ENCODE measurements at regions not wholly inside any gene's neighbourhood (a gene's known extent, or its start where the extent isn't known, plus 50 kb on each side); places are given as distances from the start of the nearest gene placed in this dataset.

GRCh38 chr15:31905054-31905453 lies 125.3 kb upstream of the CHRNA7 start:
- Mint-ChIP-seq H3K27ac (ENCODE audit: unreplicated experiment) (no peak overlapping the region), H3K4me3 (ENCODE audit: unreplicated experiment) (no peak overlapping the region), H3K36me3 (ENCODE audit: low read depth, unreplicated experiment) (no peaks in the 10 kb centered on the region), H3K4me1 (ENCODE audit: low read depth, unreplicated experiment) (no peaks in the 10 kb centered on the region), H3K9me3 (ENCODE audit: unreplicated experiment) (peaks cover 2% of the 10 kb centered on the region), H3K27me3 (ENCODE audit: low read depth, unreplicated experiment) (peaks cover 13% of the 10 kb centered on the region)
- Histone ChIP-seq H4K20me1 (ENCODE audit: insufficient read depth, low read length) (no peaks in the 10 kb centered on the region), H3K9me3 (ENCODE audit: insufficient read depth, low read depth, low read length) (no peaks in the 10 kb centered on the region), H2AFZ (ENCODE audit: low read depth, low read length) (no peak overlapping the region), H3K4me3 (ENCODE audit: insufficient read depth, low read depth, low read length) (no peak overlapping the region), H3K27me3 (ENCODE audit: insufficient read depth, low read length) (no peaks in the 10 kb centered on the region), H3K9ac (ENCODE audit: low read length) (no peak overlapping the region), H3K36me3 (ENCODE audit: insufficient read depth, low read length) (no peaks in the 10 kb centered on the region), H3K4me2 (ENCODE audit: low read length) (no peak overlapping the region), H3K79me2 (ENCODE audit: insufficient read depth, low read length) (no peaks in the 10 kb centered on the region), H3K4me1 (ENCODE audit: insufficient read depth, low read length) (no peaks in the 10 kb centered on the region), H3K27ac (ENCODE audit: low read depth, low read length) (no peak overlapping the region)
- DNase-seq (ENCODE audit: low read depth) (no peak), FAIRE-seq (no peak)
- TF ChIP-seq CTCF (IDR thresholded peaks at IDR 0.05; ENCODE audit: insufficient read depth, low read depth, low read length) (no peak), EZH2 (IDR thresholded peaks at IDR 0.05; ENCODE audit: insufficient read depth, low read length) (no peak)

GRCh38 chr15:31925541-31925940 lies 104.8 kb upstream of the CHRNA7 start:
- peaks cover 3% of the 10 kb centered on the region for H3K27me3 Mint-ChIP-seq (ENCODE audit: low read depth, unreplicated experiment)
- FAIRE-seq, result no peak
- H3K79me2 ChIP-seq (ENCODE audit: insufficient read depth, low read length), result no peaks in the 10 kb centered on the region
- H3K9me3 ChIP-seq (ENCODE audit: insufficient read depth, low read depth, low read length), result no peaks in the 10 kb centered on the region
- H3K4me1 Mint-ChIP-seq (ENCODE audit: low read depth, unreplicated experiment), result no peaks in the 10 kb centered on the region
- no peaks in the 10 kb centered on the region for H3K4me1 ChIP-seq (ENCODE audit: insufficient read depth, low read length)
- no peak overlapping the region for H3K9ac ChIP-seq (ENCODE audit: low read length)
- H3K36me3 ChIP-seq (ENCODE audit: insufficient read depth, low read length), result no peaks in the 10 kb centered on the region
- no peak overlapping the region for H3K27ac Mint-ChIP-seq (ENCODE audit: unreplicated experiment)
- no peak for DNase-seq (ENCODE audit: low read depth)
- H3K4me2 ChIP-seq (ENCODE audit: low read length), result no peak overlapping the region
- no peak overlapping the region for H3K4me3 Mint-ChIP-seq (ENCODE audit: unreplicated experiment)
- H3K9me3 Mint-ChIP-seq (ENCODE audit: unreplicated experiment), result peaks cover 17% of the 10 kb centered on the region
- H3K27me3 ChIP-seq (ENCODE audit: insufficient read depth, low read length), result no peaks in the 10 kb centered on the region
- no peak overlapping the region for H3K4me3 ChIP-seq (ENCODE audit: insufficient read depth, low read depth, low read length)
- H3K36me3 Mint-ChIP-seq (ENCODE audit: low read depth, unreplicated experiment), result no peaks in the 10 kb centered on the region
- H4K20me1 ChIP-seq (ENCODE audit: insufficient read depth, low read length), result no peaks in the 10 kb centered on the region
- H3K27ac ChIP-seq (ENCODE audit: low read depth, low read length), result no peak overlapping the region
- no peak for TF ChIP-seq EZH2 (IDR thresholded peaks at IDR 0.05; ENCODE audit: insufficient read depth, low read length)
- no peak for TF ChIP-seq CTCF (IDR thresholded peaks at IDR 0.05; ENCODE audit: insufficient read depth, low read depth, low read length)
- no peak overlapping the region for H2AFZ ChIP-seq (ENCODE audit: low read depth, low read length)

- no peaks in the 10 kb centered on the region for H3K9me3 ChIP-seq (ENCODE audit: insufficient read depth, low read depth, low read length)
Measured at GRCh38 chr15:31930967-31931366, 99.3 kb upstream of the CHRNA7 start.

More at GRCh38 chr15:31930967-31931366, 99.3 kb upstream of the CHRNA7 start:
- no peaks in the 10 kb centered on the region for H3K27me3 Mint-ChIP-seq (ENCODE audit: low read depth, unreplicated experiment)
- no peak for FAIRE-seq
- H2AFZ ChIP-seq (ENCODE audit: low read depth, low read length), result peak overlapping the region; percentile 19
- no peak overlapping the region for H3K4me2 ChIP-seq (ENCODE audit: low read length)
- H3K36me3 Mint-ChIP-seq (ENCODE audit: low read depth, unreplicated experiment), result no peaks in the 10 kb centered on the region
- H3K4me1 ChIP-seq (ENCODE audit: insufficient read depth, low read length), result peaks cover 21% of the 10 kb centered on the region
- H3K27ac Mint-ChIP-seq (ENCODE audit: unreplicated experiment), result no peak overlapping the region
- no peak overlapping the region for H3K4me3 Mint-ChIP-seq (ENCODE audit: unreplicated experiment)
- no peak overlapping the region for H3K27ac ChIP-seq (ENCODE audit: low read depth, low read length)
- H3K4me1 Mint-ChIP-seq (ENCODE audit: low read depth, unreplicated experiment), result peaks cover 21% of the 10 kb centered on the region
- H3K9ac ChIP-seq (ENCODE audit: low read length), result no peak overlapping the region
- H4K20me1 ChIP-seq (ENCODE audit: insufficient read depth, low read length), result no peaks in the 10 kb centered on the region
- no peaks in the 10 kb centered on the region for H3K36me3 ChIP-seq (ENCODE audit: insufficient read depth, low read length)
- TF ChIP-seq EZH2 (IDR thresholded peaks at IDR 0.05; ENCODE audit: insufficient read depth, low read length) (no peak), CTCF (IDR thresholded peaks at IDR 0.05; ENCODE audit: insufficient read depth, low read depth, low read length) (no peak)
- DNase-seq (ENCODE audit: low read depth), result peak; percentile 20
- no peaks in the 10 kb centered on the region for H3K27me3 ChIP-seq (ENCODE audit: insufficient read depth, low read length)
- H3K79me2 ChIP-seq (ENCODE audit: insufficient read depth, low read length), result no peaks in the 10 kb centered on the region
- no peak overlapping the region for H3K4me3 ChIP-seq (ENCODE audit: insufficient read depth, low read depth, low read length)
- peaks cover 5% of the 10 kb centered on the region for H3K9me3 Mint-ChIP-seq (ENCODE audit: unreplicated experiment)
